ENCODE measurements at regions not wholly inside any gene's neighbourhood (a gene's known extent, or its start where the extent isn't known, plus 50 kb on each side); places are given as distances from the start of the nearest gene placed in this dataset.

GRCh38 chr13:32828711-32829110 is 187.5 kb upstream of the KL start:
- Histone ChIP-seq H3K27me3 (ENCODE audit: control insufficient read depth in 1 of 2, insufficient read depth in 2 of 2, low read length in 2 of 2) (no peaks in the 10 kb centered on the region), H3K36me3 (ENCODE audit: insufficient read depth, low read length) (no peaks in the 10 kb centered on the region), H3K9me3 (ENCODE audit: control insufficient read depth in 1 of 2, insufficient read depth in 1 of 2, low read length in 2 of 2) (peaks cover 0 to 1% of the 10 kb centered on the region in 2 experiments), H3K4me3 (ENCODE audit: low read length) (no peak overlapping the region), H3K4me1 (ENCODE audit: insufficient read depth, low read length) (no peaks in the 10 kb centered on the region), H3K27ac (ENCODE audit: low read depth in 1 of 2, low read length in 2 of 2) (no peak overlapping the region)
- DNase-seq, result no peak
- H3K9me3 Mint-ChIP-seq, result peaks cover 8% of the 10 kb centered on the region
- H3K36me3 Mint-ChIP-seq (ENCODE audit: low read depth), result no peaks in the 10 kb centered on the region
- no peaks in the 10 kb centered on the region for H3K27me3 Mint-ChIP-seq
- H3K4me3 Mint-ChIP-seq, result no peak overlapping the region
- POLR2A ChIA-PET, result no interaction called here
- CTCF ChIA-PET, result no interaction called here
- no peaks in the 10 kb centered on the region for H3K4me1 Mint-ChIP-seq (ENCODE audit: low read depth)
- intact Hi-C loops (cut with DNase I, micrococcal nuclease), result no loop called here
- ATAC-seq (ENCODE audit: poor library complexity), result no peak
- TF ChIP-seq CTCF (IDR thresholded peaks at IDR 0.05), result no peak
- H3K27ac Mint-ChIP-seq, result no peak overlapping the region

- H3K27me3 Mint-ChIP-seq, result no peaks in the 10 kb centered on the region
- no peak for DNase-seq
- H3K36me3 Mint-ChIP-seq (ENCODE audit: low read depth), result no peaks in the 10 kb centered on the region
- Histone ChIP-seq H3K36me3 (ENCODE audit: insufficient read depth, low read length) (no peaks in the 10 kb centered on the region), H3K4me1 (ENCODE audit: insufficient read depth, low read length) (no peaks in the 10 kb centered on the region), H3K27ac (ENCODE audit: low read depth in 1 of 2, low read length in 2 of 2) (no peak overlapping the region), H3K4me3 (ENCODE audit: low read length) (no peak overlapping the region), H3K27me3 (ENCODE audit: control insufficient read depth in 1 of 2, insufficient read depth in 2 of 2, low read length in 2 of 2) (no peaks in the 10 kb centered on the region), H3K9me3 (ENCODE audit: control insufficient read depth in 1 of 2, insufficient read depth in 1 of 2, low read length in 2 of 2) (peaks cover 0 to 6% of the 10 kb centered on the region in 2 experiments)
- ChIA-PET CTCF (no interaction called here), POLR2A (no interaction called here)
- no peak for TF ChIP-seq CTCF (IDR thresholded peaks at IDR 0.05)
- no peak for ATAC-seq (ENCODE audit: poor library complexity)
- intact Hi-C loops (cut with DNase I, micrococcal nuclease), result no loop called here
- H3K27ac Mint-ChIP-seq, result no peak overlapping the region
- H3K9me3 Mint-ChIP-seq, result peaks cover 10% of the 10 kb centered on the region
- no peak overlapping the region for H3K4me3 Mint-ChIP-seq
- no peaks in the 10 kb centered on the region for H3K4me1 Mint-ChIP-seq (ENCODE audit: low read depth)
Observed at GRCh38 chr13:32829269-32829668, 187.0 kb upstream of the KL start.

DNA sequence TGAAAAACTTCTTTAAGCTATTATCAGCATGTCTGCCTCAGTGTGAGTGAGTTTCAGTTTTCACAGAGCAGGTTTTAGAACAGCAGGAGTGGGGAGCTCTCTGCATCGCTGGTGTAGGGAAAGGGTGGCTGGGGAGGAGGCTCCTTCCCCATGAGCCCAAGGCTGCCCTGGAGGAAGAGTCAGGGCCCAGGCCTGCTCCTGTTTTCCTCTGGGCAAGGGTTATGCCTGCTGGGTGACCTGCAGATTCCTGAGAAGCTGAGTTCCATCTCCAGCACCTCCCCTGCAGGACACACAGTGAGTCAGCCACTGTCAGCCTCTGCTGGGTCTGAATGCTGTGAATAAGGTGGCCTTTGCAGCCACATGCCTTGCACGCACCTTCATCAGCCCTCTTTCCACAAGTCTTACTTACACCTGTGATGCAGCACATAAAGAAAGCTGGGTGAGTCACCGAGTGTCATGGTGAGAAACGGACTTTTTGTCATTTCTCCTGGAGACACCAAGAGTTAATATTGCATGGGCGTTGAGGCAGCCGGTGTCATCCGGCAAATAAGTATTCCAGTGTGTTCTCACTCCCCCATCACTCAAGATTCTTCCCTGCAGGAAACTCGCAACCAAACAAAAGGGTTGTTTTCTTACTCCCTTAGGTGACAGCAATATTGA is 186.4 kb upstream of the KL start:
- DNase-seq (no peak), ATAC-seq (ENCODE audit: poor library complexity) (no peak)
- H3K4me1 ChIP-seq (ENCODE audit: insufficient read depth, low read length), result no peaks in the 10 kb centered on the region
- no peaks in the 10 kb centered on the region for H3K27me3 Mint-ChIP-seq
- ChIA-PET POLR2A (no interaction called here), CTCF (no interaction called here)
- H3K36me3 Mint-ChIP-seq (ENCODE audit: low read depth), result no peaks in the 10 kb centered on the region
- H3K27me3 ChIP-seq (ENCODE audit: control insufficient read depth in 1 of 2, insufficient read depth in 2 of 2, low read length in 2 of 2), result no peaks in the 10 kb centered on the region
- no peak overlapping the region for H3K4me3 ChIP-seq (ENCODE audit: low read length)
- intact Hi-C loops (cut with DNase I, micrococcal nuclease), result no loop called here
- peaks cover 0 to 12% of the 10 kb centered on the region in 2 experiments for H3K9me3 ChIP-seq (ENCODE audit: control insufficient read depth in 1 of 2, insufficient read depth in 1 of 2, low read length in 2 of 2)
- no peaks in the 10 kb centered on the region for H3K36me3 ChIP-seq (ENCODE audit: insufficient read depth, low read length)
- H3K9me3 Mint-ChIP-seq, result peaks cover 10% of the 10 kb centered on the region
- H3K27ac ChIP-seq (ENCODE audit: low read depth in 1 of 2, low read length in 2 of 2), result no peak overlapping the region
- TF ChIP-seq CTCF (IDR thresholded peaks at IDR 0.05), result no peak
- H3K4me1 Mint-ChIP-seq (ENCODE audit: low read depth), result no peaks in the 10 kb centered on the region
- H3K4me3 Mint-ChIP-seq, result no peak overlapping the region
- no peak overlapping the region for H3K27ac Mint-ChIP-seq

Measured in CD4-positive, alpha-beta T cell (primary cell).